Osteoblast (primary cell): ENCODE measurements at regions not wholly inside any gene's neighbourhood (a gene's known extent, or its start where the extent isn't known, plus 50 kb on each side); places are given as distances from the start of the nearest gene placed in this dataset.

ENCODE experiments used
- DNase-seq: peaks from one replicate; pipeline ENCODE4 v3.0.0; 2011; ENCODE audit warnings: low spot score, mixed read lengths; ENCODE audit not compliant: insufficient read length; ENCODE audit errors: missing footprints
- H2AFZ ChIP-seq: 2 replicates; pipeline ENCODE4 v1.6.0; 2011; ENCODE audit warnings: mild to moderate bottlenecking, low read length
- H3K27ac ChIP-seq: 2 replicates; pipeline ENCODE4 v1.5.1; 2011; ENCODE audit warnings: mild to moderate bottlenecking, low read depth, low read length, moderate library complexity
- H3K27me3 ChIP-seq: 2 replicates; pipeline ENCODE4 v1.6.0; 2012; ENCODE audit warnings: mild to moderate bottlenecking, control low read depth, inconsistent platforms, low read length, moderate library complexity; ENCODE audit not compliant: insufficient read depth
- H3K36me3 ChIP-seq: 2 replicates; pipeline ENCODE4 v1.5.1; 2011; ENCODE audit warnings: mild to moderate bottlenecking, low read length, control low read depth, moderate library complexity; ENCODE audit not compliant: insufficient read depth
- H3K4me1 ChIP-seq: 2 replicates; pipeline ENCODE4 v1.5.1; 2011; ENCODE audit warnings: mild to moderate bottlenecking, low read length, control low read depth, moderate library complexity; ENCODE audit not compliant: insufficient read depth
- H3K4me2 ChIP-seq: 2 replicates; pipeline ENCODE4 v1.6.0; 2011; ENCODE audit warnings: mild to moderate bottlenecking, low read length; ENCODE audit not compliant: insufficient read depth
- H3K4me3 ChIP-seq: fragments of 200-600 bp; sonication (generic); 3 replicates; pipeline ENCODE4 v1.5.1; 2012; ENCODE audit warnings: mild to moderate bottlenecking, low read length, inconsistent platforms; ENCODE audit not compliant: insufficient read depth
- H3K79me2 ChIP-seq: 2 replicates; pipeline ENCODE4 v1.6.0; 2012; ENCODE audit warnings: mild to moderate bottlenecking, low read length, control low read depth, inconsistent platforms; ENCODE audit not compliant: insufficient read depth
- H3K9me3 ChIP-seq: 2 replicates; pipeline ENCODE4 v1.5.1; 2011; ENCODE audit warnings: low read depth, low read length, control low read depth
- H4K20me1 ChIP-seq: 2 replicates; pipeline ENCODE4 v1.6.0; 2012; ENCODE audit warnings: mild to moderate bottlenecking, low read length, control low read depth; ENCODE audit not compliant: insufficient read depth
- CTCF ChIP-seq: IDR thresholded peaks from 2 replicates; pipeline ENCODE4 v1.5.1; 2011; ENCODE audit warnings: mild to moderate bottlenecking, low read depth, low read length, moderate library complexity; ENCODE audit errors: extremely low read depth

DNA sequence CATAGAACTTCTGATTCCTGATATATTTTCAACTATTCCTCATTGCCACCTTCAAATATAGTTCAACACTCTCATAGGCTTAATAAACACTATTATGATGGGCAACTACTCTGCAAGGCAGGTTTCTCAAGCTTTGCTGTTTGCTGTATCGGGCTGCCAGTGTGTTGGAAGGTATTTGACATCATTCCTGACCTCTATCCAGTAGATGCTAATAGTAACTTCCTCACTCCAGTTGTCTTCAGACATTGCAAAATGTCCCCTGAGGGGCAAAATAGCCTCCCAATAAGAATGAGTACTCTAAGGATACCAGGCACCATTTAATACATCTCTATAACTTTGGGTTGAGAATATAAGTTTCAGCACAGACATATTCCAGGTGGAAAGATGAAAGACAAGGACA, 147.5 kb upstream of the PFN2 start:
- Histone ChIP-seq H3K4me1 (peaks cover 20% of the 10 kb centered on the region), H3K27ac (no peak overlapping the region), H3K4me3 (no peak overlapping the region), H3K36me3 (no peaks in the 10 kb centered on the region), H3K9me3 (no peaks in the 10 kb centered on the region), H3K79me2 (no peaks in the 10 kb centered on the region), H4K20me1 (no peaks in the 10 kb centered on the region), H3K4me2 (no peak overlapping the region), H3K27me3 (no peaks in the 10 kb centered on the region), H2AFZ (no peak overlapping the region)
- DNase-seq, result no peak
- TF ChIP-seq CTCF, result no peak

- Histone ChIP-seq H3K4me3 (no peak overlapping the region), H3K4me1 (peaks cover 20% of the 10 kb centered on the region), H2AFZ (no peak overlapping the region), H3K79me2 (no peaks in the 10 kb centered on the region), H3K27me3 (no peaks in the 10 kb centered on the region), H3K27ac (no peak overlapping the region), H3K4me2 (no peak overlapping the region), H4K20me1 (no peaks in the 10 kb centered on the region), H3K9me3 (no peaks in the 10 kb centered on the region), H3K36me3 (no peaks in the 10 kb centered on the region)
- DNase-seq, result peak; percentile 27
- TF ChIP-seq CTCF, result no peak
These were observed 146.4 kb upstream of the PFN2 start for GRCh38 chr3:150117076-150117475.

DNA sequence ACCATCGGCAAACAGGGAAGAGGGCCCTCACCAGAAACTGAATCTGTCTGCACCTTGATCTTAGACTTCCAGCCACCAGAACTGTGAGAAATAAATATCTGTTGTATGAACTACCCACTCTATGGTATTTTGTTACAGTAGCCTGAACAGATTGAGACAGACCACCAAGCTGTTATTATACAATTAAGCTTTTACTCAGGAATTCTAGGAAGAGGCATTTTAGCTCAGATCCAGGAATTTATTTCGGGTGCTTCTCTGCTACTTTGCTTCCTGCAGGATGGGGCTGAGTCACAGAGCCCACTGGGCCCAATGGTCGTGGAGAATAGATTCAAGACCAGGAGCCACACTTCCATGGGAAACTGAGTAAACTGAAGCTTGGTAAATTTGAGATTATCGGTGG, 145.5 kb upstream of the PFN2 start:
- no peaks in the 10 kb centered on the region for H4K20me1 ChIP-seq
- no peak overlapping the region for H3K27ac ChIP-seq
- no peaks in the 10 kb centered on the region for H3K27me3 ChIP-seq
- peaks cover 20% of the 10 kb centered on the region for H3K4me1 ChIP-seq
- DNase-seq, result no peak
- no peak for TF ChIP-seq CTCF
- H2AFZ ChIP-seq, result peak overlapping the region; percentile 34
- no peak overlapping the region for H3K4me2 ChIP-seq
- no peak overlapping the region for H3K4me3 ChIP-seq
- H3K79me2 ChIP-seq, result no peaks in the 10 kb centered on the region
- H3K36me3 ChIP-seq, result no peaks in the 10 kb centered on the region
- H3K9me3 ChIP-seq, result no peaks in the 10 kb centered on the region

DNA sequence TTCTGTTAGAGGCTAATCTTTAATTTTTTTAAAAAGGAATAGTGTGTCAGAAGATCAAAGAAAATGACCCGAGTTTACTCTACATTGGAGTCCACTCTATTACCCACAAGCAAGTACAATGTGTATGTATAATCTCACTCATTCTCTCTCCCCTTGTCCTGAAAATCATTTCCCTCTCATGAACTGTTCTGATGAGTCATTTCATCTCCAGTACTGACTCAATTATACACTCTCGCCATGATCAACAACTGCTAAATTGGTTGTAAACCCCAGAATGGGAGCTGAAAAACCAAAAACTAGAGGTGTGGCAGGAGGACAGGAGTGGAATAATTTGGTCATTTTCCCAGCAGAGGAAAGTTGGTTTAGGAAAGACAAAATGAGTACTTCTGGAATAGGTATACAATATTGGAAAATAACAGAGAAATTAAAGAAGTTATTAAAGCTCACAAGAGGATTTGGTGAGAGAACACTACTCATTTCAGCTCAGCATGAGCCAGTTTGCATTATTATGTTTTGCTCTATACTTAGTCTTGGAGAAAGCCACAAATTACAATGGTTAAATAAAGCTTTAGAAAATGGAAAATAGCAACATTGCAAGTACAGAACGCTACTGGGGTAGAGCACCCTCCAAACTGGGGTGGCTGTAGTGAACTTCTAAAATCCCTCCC, 144.3 kb upstream of the PFN2 start:
- H3K4me1 ChIP-seq, result peaks cover 20% of the 10 kb centered on the region
- no peaks in the 10 kb centered on the region for H3K9me3 ChIP-seq
- H3K27me3 ChIP-seq, result no peaks in the 10 kb centered on the region
- TF ChIP-seq CTCF, result no peak
- peak overlapping the region; percentile 43 for H3K27ac ChIP-seq
- H3K4me2 ChIP-seq, result peak overlapping the region; percentile 50
- no peaks in the 10 kb centered on the region for H3K36me3 ChIP-seq
- H3K79me2 ChIP-seq, result no peaks in the 10 kb centered on the region
- no peaks in the 10 kb centered on the region for H4K20me1 ChIP-seq
- peak overlapping the region; percentile 52 for H2AFZ ChIP-seq
- H3K4me3 ChIP-seq, result no peak overlapping the region
- peak; percentile 62 for DNase-seq
